HL-60 (cell line): ENCODE measurements at regions not wholly inside any gene's neighbourhood (a gene's known extent, or its start where the extent isn't known, plus 50 kb on each side); places are given as distances from the start of the nearest gene placed in this dataset.

Source experiments
- DNase-seq, 2 experiments: peaks; one replicate each; pipeline ENCODE4 v3.0.0-alpha.2; 2010 to 2020; ENCODE audit warnings: low read depth in 1 of 2, low spot score in 1 of 2
- H3K27ac ChIP-seq: fragments of 250-450 bp; sonication (Bioruptor Pico); replicated peaks from 2 replicates; pipeline ENCODE4 v1.5.1; 2020; ENCODE audit warnings: mild to moderate bottlenecking, moderate library complexity
- H3K27me3 ChIP-seq: fragments of 250-450 bp; sonication (Bioruptor Pico); 2 replicates; pipeline ENCODE4 v1.5.1; 2021; ENCODE audit warnings: mild to moderate bottlenecking, moderate library complexity; ENCODE audit not compliant: insufficient read depth, poor library complexity, severe bottlenecking
- H3K4me3 ChIP-seq: replicated peaks from 2 replicates; pipeline ENCODE4 v1.5.1; 2011; ENCODE audit warnings: mild to moderate bottlenecking, control low read depth, low read length; ENCODE audit not compliant: insufficient read depth
- GABPA ChIP-seq: IDR thresholded peaks from 2 replicates; pipeline ENCODE4 v1.6.1; 2012; ENCODE audit warnings: low read depth
- POLR2AphosphoS5 ChIP-seq: IDR thresholded peaks from 2 replicates; pipeline ENCODE4 v1.6.1; 2012; ENCODE audit warnings: low read depth
- REST ChIP-seq: IDR thresholded peaks from 2 replicates; pipeline ENCODE4 v1.6.1; 2012; ENCODE audit warnings: low read depth; ENCODE audit not compliant: insufficient replicate concordance
- SPI1 ChIP-seq: IDR thresholded peaks from 2 replicates; pipeline ENCODE4 v1.6.1; 2012; ENCODE audit warnings: low read depth, mild to moderate bottlenecking, borderline replicate concordance
- TF ChIP-seq, protein P1 (sequence below): IDR thresholded peaks from one replicate; pipeline ENCODE4 v1.5.1; 2011; ENCODE audit warnings: low read length, control low read depth, inconsistent platforms; ENCODE audit not compliant: insufficient read depth

- no peak overlapping the region for H3K4me3 ChIP-seq
- TF ChIP-seq, protein P1, sequence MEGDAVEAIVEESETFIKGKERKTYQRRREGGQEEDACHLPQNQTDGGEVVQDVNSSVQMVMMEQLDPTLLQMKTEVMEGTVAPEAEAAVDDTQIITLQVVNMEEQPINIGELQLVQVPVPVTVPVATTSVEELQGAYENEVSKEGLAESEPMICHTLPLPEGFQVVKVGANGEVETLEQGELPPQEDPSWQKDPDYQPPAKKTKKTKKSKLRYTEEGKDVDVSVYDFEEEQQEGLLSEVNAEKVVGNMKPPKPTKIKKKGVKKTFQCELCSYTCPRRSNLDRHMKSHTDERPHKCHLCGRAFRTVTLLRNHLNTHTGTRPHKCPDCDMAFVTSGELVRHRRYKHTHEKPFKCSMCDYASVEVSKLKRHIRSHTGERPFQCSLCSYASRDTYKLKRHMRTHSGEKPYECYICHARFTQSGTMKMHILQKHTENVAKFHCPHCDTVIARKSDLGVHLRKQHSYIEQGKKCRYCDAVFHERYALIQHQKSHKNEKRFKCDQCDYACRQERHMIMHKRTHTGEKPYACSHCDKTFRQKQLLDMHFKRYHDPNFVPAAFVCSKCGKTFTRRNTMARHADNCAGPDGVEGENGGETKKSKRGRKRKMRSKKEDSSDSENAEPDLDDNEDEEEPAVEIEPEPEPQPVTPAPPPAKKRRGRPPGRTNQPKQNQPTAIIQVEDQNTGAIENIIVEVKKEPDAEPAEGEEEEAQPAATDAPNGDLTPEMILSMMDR, result no peak
- TF ChIP-seq REST, result no peak
- no peak for TF ChIP-seq POLR2AphosphoS5
- no peak for TF ChIP-seq GABPA
- TF ChIP-seq SPI1, result no peak
- H3K27me3 ChIP-seq, result no peaks in the 10 kb centered on the region
- no peak for DNase-seq
- no peak overlapping the region for H3K27ac ChIP-seq
Measured at GRCh38 chr5:106195679-106196474, 1474.9 kb downstream of the EFNA5 start.

DNA sequence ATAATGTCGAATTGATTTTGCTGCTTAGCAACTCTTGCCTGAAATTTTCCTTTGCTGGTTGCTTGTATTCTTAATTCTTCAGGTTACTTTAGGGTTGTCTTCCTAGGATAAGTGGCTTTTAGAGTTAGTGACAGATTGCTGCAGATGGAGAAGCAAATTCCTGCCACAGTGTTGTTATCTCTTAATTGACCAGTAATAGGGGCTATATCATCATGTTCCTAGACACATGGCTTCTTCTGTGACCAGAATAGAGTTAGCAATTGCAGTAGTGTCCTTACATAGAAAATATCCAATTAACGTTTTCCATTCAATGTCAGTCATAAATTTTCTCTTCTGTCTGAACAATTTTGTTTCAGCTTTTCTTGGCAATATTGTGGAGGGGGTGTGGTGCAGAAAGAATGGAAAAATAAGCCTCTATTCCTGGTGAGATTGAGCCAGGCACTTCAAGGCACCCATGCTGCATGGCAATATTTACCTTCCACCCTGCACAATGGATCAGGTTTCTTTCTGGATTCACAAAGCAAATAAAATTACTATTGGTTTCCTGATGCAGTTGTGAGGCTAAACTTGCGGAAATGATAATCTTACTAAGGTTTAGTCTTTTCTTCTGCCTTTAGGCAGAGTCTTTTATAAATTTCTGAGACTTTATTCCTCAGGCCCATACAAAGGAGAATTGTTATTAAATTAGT, 1481.5 kb downstream of the EFNA5 start:
- Histone ChIP-seq H3K4me3 (no peak overlapping the region), H3K27ac (no peak overlapping the region), H3K27me3 (no peaks in the 10 kb centered on the region)
- TF ChIP-seq GABPA (no peak), SPI1 (no peak), REST (no peak), POLR2AphosphoS5 (no peak)
- TF ChIP-seq, protein P1, result no peak
- no peak for DNase-seq

- TF ChIP-seq REST, result no peak
- TF ChIP-seq POLR2AphosphoS5, result no peak
- TF ChIP-seq, protein P1, result no peak
- no peak for TF ChIP-seq SPI1
- no peak for TF ChIP-seq GABPA
- DNase-seq, result no peak
- H3K27me3 ChIP-seq, result no peaks in the 10 kb centered on the region
- no peak overlapping the region for H3K4me3 ChIP-seq
- no peak overlapping the region for H3K27ac ChIP-seq
Measured at GRCh38 chr5:106185661-106186081, 1485.1 kb downstream of the EFNA5 start.
